ENCODE measurements at regions not wholly inside any gene's neighbourhood (a gene's known extent, or its start where the extent isn't known, plus 50 kb on each side); places are given as distances from the start of the nearest gene placed in this dataset.

GRCh38 chr17:14454746-14455145 lies 153.9 kb downstream of the HS3ST3B1 start:
- H3K23ac ChIP-seq (ENCODE audit: insufficient read length), result no peak overlapping the region
- H2AFZ ChIP-seq (ENCODE audit: low read length), result no peak overlapping the region
- POLR2A ChIA-PET (ENCODE audit: partially characterized antibody), result no interaction called here
- no peak overlapping the region for H2BK120ac ChIP-seq (replicated peaks; ENCODE audit: low read depth, low read length)
- CTCF ChIA-PET (ENCODE audit: partially characterized antibody), result interaction anchor here (0.6 to 1.0 kb wide), 2 partner anchors 99 to 160 kb away, joined by 3 read pairs; no protein-coding TSS in a partner anchor
- H2AK5ac ChIP-seq (ENCODE audit: low read depth, low read length), result no peak overlapping the region
- H3K18ac ChIP-seq (ENCODE audit: extremely low read depth, low read length), result no peak overlapping the region
- H2BK5ac ChIP-seq (ENCODE audit: low read depth, low read length), result no peak overlapping the region
- DNase-seq (ENCODE audit: low read depth in 1 of 2, low spot score in 2 of 2) (no peak), FAIRE-seq (no peak)
- no peaks in the 10 kb centered on the region for H3K27me3 ChIP-seq (replicated peaks in 1 of 4; ENCODE audit: control insufficient read depth in 3 of 4, extremely low read depth in 1 of 4, insufficient read depth in 3 of 4, low read length in 3 of 4)
- H3K14ac ChIP-seq (ENCODE audit: insufficient read length), result no peak overlapping the region
- no peak overlapping the region for H4K8ac ChIP-seq (ENCODE audit: extremely low read depth, insufficient read depth, low read length)
- H3K9ac ChIP-seq (replicated peaks in 1 of 4; ENCODE audit: extremely low read depth in 1 of 4, low read depth in 3 of 4, low read length in 3 of 4), result no peak overlapping the region
- H4K20me1 ChIP-seq (replicated peaks in 1 of 2; ENCODE audit: control insufficient read depth in 1 of 2, insufficient read depth in 2 of 2, low read length in 2 of 2), result no peaks in the 10 kb centered on the region
- H3K79me2 ChIP-seq (ENCODE audit: control insufficient read depth in 1 of 2, insufficient read depth in 2 of 2, low read length in 2 of 2), result no peaks in the 10 kb centered on the region
- H4K5ac ChIP-seq (ENCODE audit: insufficient read length, low read depth, low read length), result no peak overlapping the region
- H3K27ac ChIP-seq (ENCODE audit: low read depth, low read length), result no peak overlapping the region
- no peak overlapping the region for H4K91ac ChIP-seq (replicated peaks; ENCODE audit: insufficient read length, low read length)
- H3K4me2 ChIP-seq (ENCODE audit: insufficient read depth in 1 of 2, low read depth in 2 of 2, low read length in 2 of 2), result no peak overlapping the region
- 95% methylated on average over 4 of the region's 4 CpGs; no CpG with 5 or more reads in 1 of the 2 experiments for WGBS, 2 experiments (ENCODE audit: extremely low coverage in 1 of 2, insufficient coverage in 1 of 2, insufficient read length in 1 of 2, insufficient replicate concordance in 2 of 2, low coverage in 1 of 2, low lambda C conversion rate in 2 of 2, missing lambda C conversion rate in 1 of 2)
- H3K4me1 ChIP-seq (replicated peaks in 1 of 4; ENCODE audit: control insufficient read depth in 3 of 4, insufficient read depth in 4 of 4, low read length in 3 of 4), result peaks cover 0 to 2% (median 0%) of the 10 kb centered on the region in 4 experiments; a peak in 2 of 7 replicates
- H2BK20ac ChIP-seq (ENCODE audit: low read length), result no peak overlapping the region
- H3K4ac ChIP-seq (replicated peaks; ENCODE audit: insufficient read length, low read depth, low read length), result no peak overlapping the region
- no peak overlapping the region for H2BK15ac ChIP-seq (ENCODE audit: low read length)
- no peak overlapping the region for H3K56ac ChIP-seq (replicated peaks; ENCODE audit: insufficient read length, low read depth, low read length)
- no peaks in the 10 kb centered on the region for H3K23me2 ChIP-seq (ENCODE audit: low read depth, low read length)
- H3K36me3 ChIP-seq (ENCODE audit: control insufficient read depth in 2 of 4, insufficient read depth in 4 of 4, low read length in 3 of 4), result no peaks in the 10 kb centered on the region
- H3K4me3 ChIP-seq (ENCODE audit: extremely low read depth in 1 of 4, insufficient read depth in 2 of 4, low read depth in 3 of 4, low read length in 4 of 4), result no peak overlapping the region
- no peaks in the 10 kb centered on the region for H3K9me3 ChIP-seq (ENCODE audit: insufficient read depth in 2 of 2, low read depth in 1 of 2, low read length in 1 of 2)
- H3K79me1 ChIP-seq (ENCODE audit: low read depth, low read length), result no peaks in the 10 kb centered on the region
- H2BK12ac ChIP-seq (ENCODE audit: low read depth, low read length), result no peak overlapping the region
- TF ChIP-seq CHD2 (IDR thresholded peaks at IDR 0.05; ENCODE audit: low read length) (no peak), POLR2AphosphoS5 (IDR thresholded peaks at IDR 0.05; ENCODE audit: low read depth, low read length) (no peak), TAF7 (optimal IDR thresholded peaks at IDR 0.05; ENCODE audit: borderline replicate concordance, low read depth, low read length) (no peak), RXRA (IDR thresholded peaks at IDR 0.05; ENCODE audit: insufficient read depth, low read depth, low read length) (no peak), HDAC2 (IDR thresholded peaks at IDR 0.05; ENCODE audit: borderline replicate concordance in 1 of 2, low read depth in 2 of 2, low read length in 2 of 2) (no peak), ASH2L (IDR thresholded peaks at IDR 0.05; ENCODE audit: low read length) (no peak), ZNF274 (IDR thresholded peaks at IDR 0.05; ENCODE audit: borderline replicate concordance, extremely low read depth, low read length) (no peak), RAD21 (IDR thresholded peaks at IDR 0.05 in 1 of 2, conservative IDR thresholded peaks at IDR 0.05 in 1 of 2; ENCODE audit: low read depth in 2 of 2, low read length in 2 of 2) (no peak), CTCF (IDR thresholded peaks at IDR 0.05; ENCODE audit: control extremely low read depth in 1 of 3, insufficient read depth in 1 of 3, low read depth in 1 of 3, low read length in 3 of 3) (no peak)
- TF ChIP-seq, protein P1, sequence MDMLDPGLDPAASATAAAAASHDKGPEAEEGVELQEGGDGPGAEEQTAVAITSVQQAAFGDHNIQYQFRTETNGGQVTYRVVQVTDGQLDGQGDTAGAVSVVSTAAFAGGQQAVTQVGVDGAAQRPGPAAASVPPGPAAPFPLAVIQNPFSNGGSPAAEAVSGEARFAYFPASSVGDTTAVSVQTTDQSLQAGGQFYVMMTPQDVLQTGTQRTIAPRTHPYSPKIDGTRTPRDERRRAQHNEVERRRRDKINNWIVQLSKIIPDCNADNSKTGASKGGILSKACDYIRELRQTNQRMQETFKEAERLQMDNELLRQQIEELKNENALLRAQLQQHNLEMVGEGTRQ (IDR thresholded peaks at IDR 0.05; ENCODE audit: low read length), result no peak

Data from H1 (cell line).